Fibroblast of lung (primary cell): ENCODE measurements at regions not wholly inside any gene's neighbourhood (a gene's known extent, or its start where the extent isn't known, plus 50 kb on each side); places are given as distances from the start of the nearest gene placed in this dataset.
"Not testable (repeated sequence)": the region's sequence is repeated elsewhere in the genome, so short reads cannot be mapped to it uniquely, and the experiment has no call there.

Experiments
- DNase-seq, 2 donors: peaks; one replicate each; pipeline versions ENCODE4 v3.0.0 to v3.0.0-alpha.2; 2010; ENCODE audit warnings: low read depth in 2 of 2
- H2AFZ ChIP-seq: 2 replicates; pipeline ENCODE4 v1.5.1; 2012; ENCODE audit warnings: low read length, control low read depth, inconsistent platforms
- H3K27ac ChIP-seq: 2 replicates; pipeline ENCODE4 v1.5.1; 2011; ENCODE audit warnings: low read length, control low read depth; ENCODE audit not compliant: insufficient read depth
- H3K27me3 ChIP-seq: 2 replicates; pipeline ENCODE4 v1.5.1; 2011; ENCODE audit warnings: mild to moderate bottlenecking, low read length; ENCODE audit not compliant: control insufficient read depth, insufficient read depth
- H3K36me3 ChIP-seq: 2 replicates; pipeline ENCODE4 v1.5.1; 2011; ENCODE audit warnings: low read length; ENCODE audit not compliant: control insufficient read depth, insufficient read depth
- H3K4me1 ChIP-seq: 2 replicates; pipeline ENCODE4 v1.5.1; 2011; ENCODE audit warnings: low read length; ENCODE audit not compliant: control insufficient read depth, insufficient read depth; ENCODE audit errors: extremely low read depth
- H3K4me2 ChIP-seq: 2 replicates; pipeline ENCODE4 v1.5.1; 2011; ENCODE audit warnings: low read length, control low read depth; ENCODE audit not compliant: insufficient read depth; ENCODE audit errors: extremely low read depth
- H3K4me3 ChIP-seq, 4 experiments: fragments of 200-600 bp in 1 of 4; sonication (generic) in 1 of 4; replicated peaks in 1 of 4; 2 replicates each; pipeline ENCODE4 v1.5.1; 2011 to 2016; ENCODE audit warnings: low read length in 4 of 4, low read depth in 3 of 4, mild to moderate bottlenecking in 3 of 4, control low read depth in 2 of 4, inconsistent platforms in 1 of 4, mixed read lengths in 1 of 4; ENCODE audit not compliant: insufficient read depth in 1 of 4; ENCODE audit errors: control extremely low read depth in 1 of 4
- H3K79me2 ChIP-seq: 2 replicates; pipeline ENCODE4 v1.5.1; 2012; ENCODE audit warnings: mild to moderate bottlenecking, low read length, inconsistent platforms; ENCODE audit not compliant: control insufficient read depth, insufficient read depth
- H3K9ac ChIP-seq: 2 replicates; pipeline ENCODE4 v1.5.1; 2011; ENCODE audit warnings: mild to moderate bottlenecking, low read length, control low read depth; ENCODE audit not compliant: insufficient read depth
- H3K9me3 ChIP-seq: 2 replicates; pipeline ENCODE4 v1.5.1; 2012; ENCODE audit warnings: low read depth, low read length; ENCODE audit not compliant: control insufficient read depth, insufficient read depth
- H4K20me1 ChIP-seq: 2 replicates; pipeline ENCODE4 v1.5.1; 2011; ENCODE audit warnings: low read length; ENCODE audit not compliant: control insufficient read depth, insufficient read depth; ENCODE audit errors: extremely low read depth

DNA sequence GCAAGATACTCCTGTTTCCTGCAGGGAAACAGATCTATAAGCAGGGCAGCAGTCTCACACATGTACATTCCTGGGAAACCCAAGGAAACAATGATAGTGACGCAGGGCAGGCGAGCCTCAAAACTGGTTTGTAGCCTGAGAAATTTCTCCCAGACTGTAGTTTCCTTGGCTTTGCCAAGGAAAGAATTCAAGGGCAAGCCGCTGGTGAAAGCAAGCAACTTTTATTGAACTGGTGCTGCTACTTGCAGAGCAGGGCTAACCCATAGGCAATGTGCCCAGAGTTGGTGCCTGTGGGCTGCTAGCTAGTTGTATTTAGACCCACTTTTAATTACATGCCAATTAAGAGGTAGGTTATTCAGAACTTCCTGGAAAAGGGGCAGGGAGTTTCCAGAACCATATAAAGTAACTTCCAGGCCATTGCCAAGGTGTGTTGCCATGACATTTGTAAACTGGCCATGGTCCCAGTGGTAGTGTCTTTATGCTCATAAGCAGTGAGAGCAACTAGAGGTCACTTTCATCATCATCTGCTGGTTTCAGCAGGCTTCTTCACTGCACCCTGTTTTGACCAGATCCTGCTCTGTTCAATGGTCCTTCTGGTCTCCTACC is 92.0 kb downstream of the PPIAL4A start:
- H3K4me1 ChIP-seq, H3K27me3 ChIP-seq, H3K27ac ChIP-seq, H3K9ac ChIP-seq, H3K79me2 ChIP-seq, H3K4me2 ChIP-seq, H3K4me3 ChIP-seq, H3K36me3 ChIP-seq, H3K9me3 ChIP-seq, H4K20me1 ChIP-seq, H2AFZ ChIP-seq: not testable (repeated sequence)
- DNase-seq, result peak in 1 of 2 donors; percentile 11

DNA sequence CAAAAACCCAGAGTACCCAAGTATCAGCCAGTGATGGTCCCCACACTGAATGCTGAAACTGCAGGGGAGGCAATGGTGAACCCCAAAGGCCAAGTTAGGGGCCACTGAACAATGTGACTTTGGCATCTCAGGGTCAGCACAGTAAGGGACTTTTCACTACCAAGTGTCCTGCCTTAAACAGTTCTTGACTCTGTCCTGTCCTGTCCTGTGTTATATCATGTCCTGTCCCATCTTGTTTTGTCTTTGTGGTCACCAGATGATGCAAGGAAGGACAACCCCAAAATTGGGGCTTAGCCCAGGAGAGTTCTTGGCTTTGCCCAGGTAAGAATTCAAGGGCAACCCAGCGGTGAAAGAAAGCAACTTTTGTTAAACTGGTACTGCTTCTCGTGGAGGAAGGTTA is 105.0 kb downstream of the PPIAL4A start:
- H3K27me3 ChIP-seq, DNase-seq, H3K79me2 ChIP-seq, H3K36me3 ChIP-seq, H3K4me1 ChIP-seq, H3K9me3 ChIP-seq, H3K4me3 ChIP-seq, H3K27ac ChIP-seq, H4K20me1 ChIP-seq, H3K9ac ChIP-seq, H3K4me2 ChIP-seq, H2AFZ ChIP-seq: not testable (repeated sequence)

DNA sequence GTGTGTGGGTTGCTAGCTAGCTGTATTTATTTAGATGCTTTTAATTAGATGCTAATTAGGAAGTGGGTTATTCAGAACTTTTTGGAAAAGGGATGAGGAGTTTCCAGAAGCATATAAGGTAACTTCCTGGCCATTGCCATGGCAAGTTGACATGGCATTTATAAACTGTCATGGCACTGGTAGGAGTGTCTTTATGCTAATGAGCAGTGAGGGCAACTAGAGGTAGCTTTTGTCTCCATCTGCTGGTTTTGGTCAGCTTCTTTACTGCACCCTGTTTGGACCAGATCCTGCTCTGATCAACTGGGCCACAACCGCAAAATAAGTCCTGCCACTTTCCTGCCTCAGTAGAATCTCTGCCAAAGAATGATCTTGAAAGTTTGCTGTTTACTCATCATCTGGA is 105.5 kb downstream of the PPIAL4A start:
- H3K79me2 ChIP-seq, H2AFZ ChIP-seq, H3K4me2 ChIP-seq, H3K9me3 ChIP-seq, H3K4me1 ChIP-seq, H4K20me1 ChIP-seq, H3K4me3 ChIP-seq, H3K9ac ChIP-seq, H3K36me3 ChIP-seq, H3K27ac ChIP-seq, H3K27me3 ChIP-seq, DNase-seq: not testable (repeated sequence)

DNA sequence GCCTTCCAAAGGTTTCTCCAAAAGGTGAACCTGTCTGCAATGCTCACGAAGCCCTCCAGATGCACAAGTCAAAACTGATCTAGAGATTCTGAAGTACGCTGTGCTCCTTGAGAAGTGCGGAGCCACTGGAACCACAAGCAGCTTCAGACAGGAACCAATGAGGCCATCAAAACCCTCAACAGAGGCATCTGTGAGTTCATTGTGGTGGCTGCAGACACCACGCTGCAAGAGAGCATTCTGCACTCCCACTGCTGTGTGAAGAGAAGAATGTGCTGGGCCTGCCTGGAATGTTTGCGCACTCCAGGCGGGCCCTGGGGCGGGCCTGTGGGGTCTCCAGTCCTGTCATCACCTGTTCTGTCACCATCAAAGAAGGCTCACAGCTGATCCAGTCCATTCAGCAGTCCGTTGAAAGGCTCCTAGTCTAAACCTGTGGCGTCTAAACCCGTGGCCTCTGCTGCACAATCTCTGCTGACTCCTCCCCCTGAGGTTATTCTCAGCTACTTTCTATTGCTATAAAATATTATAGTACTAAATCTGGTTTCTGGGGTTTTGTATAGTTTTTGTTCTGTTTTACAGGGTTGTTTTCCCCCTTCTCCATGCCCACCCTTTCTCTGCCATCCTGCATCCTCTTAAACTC is 111.6 kb downstream of the PPIAL4A start:
- H3K27ac ChIP-seq, H3K9ac ChIP-seq, H3K36me3 ChIP-seq, H3K4me1 ChIP-seq, H3K9me3 ChIP-seq, H4K20me1 ChIP-seq, H3K79me2 ChIP-seq, H3K4me2 ChIP-seq, H3K27me3 ChIP-seq, H3K4me3 ChIP-seq, DNase-seq, H2AFZ ChIP-seq: not testable (repeated sequence)

DNA sequence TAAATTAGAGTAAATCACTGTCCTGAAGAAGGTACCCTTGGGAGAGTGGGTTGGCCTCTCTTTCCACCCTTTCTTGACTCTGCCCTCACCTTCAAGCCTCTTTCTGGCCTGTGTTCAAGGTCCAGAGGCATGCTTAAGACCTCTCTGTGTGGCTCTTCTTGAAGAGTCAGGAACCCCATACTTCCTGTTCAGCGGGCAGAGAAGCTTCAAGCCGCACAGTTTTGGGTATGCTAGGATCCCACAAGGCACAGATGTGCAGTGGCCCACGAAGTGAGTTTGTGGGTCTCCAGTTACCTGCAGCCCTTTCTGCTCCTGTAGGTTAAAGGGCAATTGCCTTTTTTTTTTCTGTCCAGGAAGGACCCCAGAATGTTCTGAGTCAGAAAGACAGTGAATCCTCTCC is 113.7 kb downstream of the PPIAL4A start:
- H3K27ac ChIP-seq, H3K36me3 ChIP-seq, H3K79me2 ChIP-seq, H2AFZ ChIP-seq, H3K27me3 ChIP-seq, H4K20me1 ChIP-seq, H3K4me3 ChIP-seq, DNase-seq, H3K4me2 ChIP-seq, H3K9me3 ChIP-seq, H3K4me1 ChIP-seq, H3K9ac ChIP-seq: not testable (repeated sequence)

DNA sequence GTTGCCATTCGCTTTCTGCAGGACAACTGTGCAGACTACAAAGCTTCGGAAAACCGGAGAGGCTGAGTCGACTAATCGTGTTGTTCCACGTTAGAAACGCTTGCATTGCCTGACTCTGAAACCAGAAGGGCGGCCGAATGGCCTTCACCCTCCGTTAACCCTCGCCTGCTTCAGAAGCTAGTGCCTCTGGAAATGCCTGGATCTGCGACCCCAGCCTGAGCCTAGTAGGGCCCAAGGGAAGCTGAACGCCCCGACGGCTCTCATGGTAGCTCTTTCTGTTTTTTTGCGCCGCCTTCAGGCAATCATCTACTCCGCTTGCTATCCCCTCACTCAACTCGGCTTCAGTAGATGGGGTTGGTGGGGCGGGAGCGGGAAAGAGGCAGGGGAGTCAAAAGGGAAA is 117.3 kb downstream of the PPIAL4A start:
- H3K27me3 ChIP-seq, H3K36me3 ChIP-seq, H3K4me2 ChIP-seq, H3K4me1 ChIP-seq, H2AFZ ChIP-seq, H4K20me1 ChIP-seq, H3K79me2 ChIP-seq, H3K27ac ChIP-seq, H3K9ac ChIP-seq, H3K4me3 ChIP-seq, DNase-seq, H3K9me3 ChIP-seq: not testable (repeated sequence)

DNA sequence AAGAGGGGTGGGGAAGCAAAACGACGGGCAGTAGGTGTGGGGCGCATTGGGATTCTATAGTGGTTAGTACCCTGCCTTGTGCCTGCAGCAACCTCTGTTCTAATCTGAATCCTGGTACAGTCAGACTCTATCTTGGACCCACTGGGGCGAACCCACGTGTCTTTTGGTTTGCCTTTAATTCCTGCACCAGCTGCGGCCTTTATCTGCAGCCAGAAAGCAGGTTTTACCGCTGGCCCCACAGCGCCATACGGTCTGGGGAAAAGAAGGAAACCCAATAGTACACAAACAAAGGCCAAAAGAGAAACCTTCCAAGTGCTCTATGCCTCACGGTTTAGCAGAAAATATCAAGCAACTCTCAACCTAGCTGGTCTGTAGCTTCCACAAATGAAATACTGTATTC is 118.2 kb downstream of the PPIAL4A start:
- DNase-seq, H3K27ac ChIP-seq, H2AFZ ChIP-seq, H3K9me3 ChIP-seq, H3K4me1 ChIP-seq, H3K4me2 ChIP-seq, H3K4me3 ChIP-seq, H3K27me3 ChIP-seq, H4K20me1 ChIP-seq, H3K9ac ChIP-seq, H3K36me3 ChIP-seq, H3K79me2 ChIP-seq: not testable (repeated sequence)
